ENCODE measurements at regions not wholly inside any gene's neighbourhood (a gene's known extent, or its start where the extent isn't known, plus 50 kb on each side); places are given as distances from the start of the nearest gene placed in this dataset.
"Not testable (repeated sequence)": the region's sequence is repeated elsewhere in the genome, so short reads cannot be mapped to it uniquely, and the experiment has no call there.

GRCh38 chr13:69234171-69234570 lies 873.5 kb upstream of the ATXN8OS start:
- H3K27me3 ChIP-seq (ENCODE audit: control insufficient read depth, insufficient read depth, low read length), result no peaks in the 10 kb centered on the region
- TF ChIP-seq CTCF (IDR thresholded peaks at IDR 0.05) (no peak), SIN3A (IDR thresholded peaks at IDR 0.05; ENCODE audit: borderline replicate concordance, insufficient read depth, low read depth, low read length) (no peak), POLR2AphosphoS5 (IDR thresholded peaks at IDR 0.05; ENCODE audit: low read depth, low read length) (no peak), TCF7L2 (IDR thresholded peaks at IDR 0.05; ENCODE audit: low read depth, low read length) (no peak), REST (IDR thresholded peaks at IDR 0.05; ENCODE audit: insufficient read depth in 1 of 2, low read depth in 2 of 2, low read length in 1 of 2) (no peak)
- H3K4me3 ChIP-seq (ENCODE audit: low read depth in 2 of 2, low read length in 2 of 2), result no peak overlapping the region
- no peak overlapping the region for H3K27ac ChIP-seq (ENCODE audit: low read length)
- POLR2A ChIA-PET, result interaction anchor here (0.7 kb wide), 1 partner anchor 1590 kb away, joined by 3 read pairs; no protein-coding TSS in a partner anchor
- ATAC-seq (no peak), DNase-seq (ENCODE audit: low read depth, low spot score) (no peak)
- CTCF ChIA-PET, result no interaction called here
- BruUV-seq (replicated peaks), result no TSS peak
- H3K4me1 ChIP-seq (ENCODE audit: control insufficient read depth, insufficient read depth, low read length), result no peaks in the 10 kb centered on the region
- in situ Hi-C loops (cut with HindIII; ENCODE audit: low pct_unique_long_range_greater_than_20kb, low sequenced_read_pairs), result no loop called here
- no peaks in the 10 kb centered on the region for H3K36me3 ChIP-seq (ENCODE audit: control insufficient read depth, insufficient read depth, low read length)
- no peaks in the 10 kb centered on the region for H3K9me3 ChIP-seq (ENCODE audit: control insufficient read depth, insufficient read depth, low read depth, low read length)
- intact Hi-C loops (cut with micrococcal nuclease; ENCODE audit: unreplicated experiment), result no loop called here

GRCh38 chr13:69226427-69226826 lies 881.2 kb upstream of the ATXN8OS start:
- no peak for ATAC-seq
- no peak for TF ChIP-seq POLR2AphosphoS5 (IDR thresholded peaks at IDR 0.05; ENCODE audit: low read depth, low read length)
- no peak for DNase-seq (ENCODE audit: low read depth, low spot score)
- Histone ChIP-seq H3K27ac (ENCODE audit: low read length) (no peak overlapping the region), H3K36me3 (ENCODE audit: control insufficient read depth, insufficient read depth, low read length) (no peaks in the 10 kb centered on the region), H3K4me1 (ENCODE audit: control insufficient read depth, insufficient read depth, low read length) (no peaks in the 10 kb centered on the region), H3K4me3 (ENCODE audit: low read depth in 2 of 2, low read length in 2 of 2) (no peak overlapping the region), H3K9me3 (ENCODE audit: control insufficient read depth, insufficient read depth, low read depth, low read length) (no peaks in the 10 kb centered on the region), H3K27me3 (ENCODE audit: control insufficient read depth, insufficient read depth, low read length) (no peaks in the 10 kb centered on the region)
- intact Hi-C loops (cut with micrococcal nuclease; ENCODE audit: unreplicated experiment) (no loop called here), in situ Hi-C loops (cut with HindIII; ENCODE audit: low pct_unique_long_range_greater_than_20kb, low sequenced_read_pairs) (no loop called here)
- POLR2A ChIA-PET, result no interaction called here
- BruUV-seq (replicated peaks), result no TSS peak
- CTCF ChIA-PET, result no interaction called here

DNA sequence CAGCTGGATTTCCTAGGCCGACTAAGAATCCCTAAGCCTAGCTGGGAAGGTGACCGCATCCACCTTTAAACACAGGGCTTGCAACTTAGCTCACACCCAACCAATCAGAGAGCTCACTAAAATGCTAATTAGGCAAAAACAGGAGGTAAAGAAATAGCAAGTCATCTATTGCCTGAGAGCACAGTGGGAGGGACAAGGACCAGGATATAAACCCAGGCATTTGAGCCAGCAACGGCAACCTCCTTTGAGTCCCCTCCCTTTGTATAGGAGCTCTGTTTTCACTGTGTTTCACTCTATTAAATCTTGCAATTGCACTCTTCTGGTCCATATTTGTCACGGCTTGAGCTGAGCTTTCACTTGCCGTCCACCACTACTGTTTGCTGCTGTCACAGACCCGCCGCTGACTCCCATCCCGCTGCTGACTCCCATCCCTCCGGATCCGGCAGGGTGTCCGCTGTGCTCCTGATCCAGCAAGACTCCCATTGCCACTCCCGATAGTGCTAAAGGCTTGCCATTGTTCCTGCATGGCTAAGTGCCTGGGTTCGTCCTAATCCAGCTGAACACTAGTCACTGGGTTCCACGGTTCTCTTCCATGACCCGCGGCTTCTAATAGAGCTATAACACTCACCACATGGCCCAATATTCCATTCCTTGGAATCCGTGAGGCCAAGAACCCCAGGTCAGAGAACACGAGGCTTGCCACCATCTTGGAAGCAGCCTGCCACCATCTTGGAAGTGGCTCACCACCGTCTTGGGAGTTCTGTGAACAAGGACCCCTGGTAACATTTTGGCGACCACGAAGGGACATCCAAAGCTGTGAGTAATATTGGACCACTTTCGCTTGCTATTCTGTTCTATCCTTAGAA lies 885.8 kb upstream of the ATXN8OS start:
- H3K36me3 ChIP-seq (ENCODE audit: control insufficient read depth, insufficient read depth, low read length); H3K4me1 ChIP-seq (ENCODE audit: control insufficient read depth, insufficient read depth, low read length); H3K4me3 ChIP-seq (ENCODE audit: low read depth in 2 of 2, low read length in 2 of 2); H3K9me3 ChIP-seq (ENCODE audit: control insufficient read depth, insufficient read depth, low read depth, low read length); BruUV-seq (replicated peaks); in situ Hi-C loops (cut with HindIII; ENCODE audit: low pct_unique_long_range_greater_than_20kb, low sequenced_read_pairs); H3K27me3 ChIP-seq (ENCODE audit: control insufficient read depth, insufficient read depth, low read length); H3K27ac ChIP-seq (ENCODE audit: low read length); ATAC-seq; intact Hi-C loops (cut with micrococcal nuclease; ENCODE audit: unreplicated experiment); DNase-seq (ENCODE audit: low read depth, low spot score); POLR2A ChIA-PET; CTCF ChIA-PET: not testable (repeated sequence)
